Body of pancreas (tissue), 4 donors: ENCODE measurements at regions not wholly inside any gene's neighbourhood (a gene's known extent, or its start where the extent isn't known, plus 50 kb on each side); places are given as distances from the start of the nearest gene placed in this dataset.

Source experiments
- CTCF ChIP-seq, 7 experiments: fragments of 450-650 bp in 4 of 7; fragments of 200-600 bp in 3 of 7; sonication (generic) in 3 of 7; IDR thresholded peaks; one replicate each; pipeline ENCODE4 v1.5.1; 2016 to 2019; ENCODE audit warnings: antibody characterized with exemption in 7 of 7
- POLR2A ChIP-seq, 3 donors: fragments of 450-650 bp; IDR thresholded peaks; one replicate each; pipeline ENCODE4 v1.6.1; 2016; ENCODE audit warnings: antibody characterized with exemption in 3 of 3, mild to moderate bottlenecking in 2 of 3

DNA sequence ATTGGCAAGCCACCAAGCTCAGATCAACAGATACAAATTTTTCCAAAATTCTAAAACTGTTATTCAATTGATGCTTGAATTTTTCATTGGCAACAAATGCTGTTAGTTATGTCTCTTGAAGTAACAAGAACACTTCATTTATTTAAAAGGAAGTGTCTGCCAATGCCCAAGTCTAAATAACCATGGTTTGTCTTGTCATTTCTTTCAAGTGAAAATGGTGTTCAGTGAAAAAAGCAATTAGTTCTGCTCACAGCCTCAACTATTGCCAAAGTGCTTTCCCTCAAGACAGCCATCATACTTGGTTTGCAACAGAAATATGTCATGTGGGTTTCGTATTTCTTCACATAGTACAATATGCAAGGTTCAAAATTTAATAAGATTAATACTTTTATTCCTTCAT lies 312.6 kb upstream of the LMCD1 start:
- TF ChIP-seq CTCF (IDR thresholded peaks at IDR 0.05) (no peak), POLR2A (IDR thresholded peaks at IDR 0.05) (no peak)
